ENCODE measurements at regions not wholly inside any gene's neighbourhood (a gene's known extent, or its start where the extent isn't known, plus 50 kb on each side); places are given as distances from the start of the nearest gene placed in this dataset.

- no peaks in the 10 kb centered on the region for H3K27me3 ChIP-seq (ENCODE audit: control insufficient read depth, insufficient read depth, low read length)
- H3K9me3 ChIP-seq (replicated peaks; ENCODE audit: low read length) = peaks cover 2% of the 10 kb centered on the region
- H3K4me3 ChIP-seq (ENCODE audit: low read length) = no peak overlapping the region
- no peak overlapping the region for H3K9ac ChIP-seq (ENCODE audit: low read depth, low read length)
- H3K36me3 ChIP-seq (ENCODE audit: insufficient read depth, low read length) = peaks cover 52% of the 10 kb centered on the region
- H3K4me1 ChIP-seq (ENCODE audit: control insufficient read depth, insufficient read depth, low read length) = no peaks in the 10 kb centered on the region
- H3K4me2 ChIP-seq (ENCODE audit: low read length) = no peak overlapping the region
These were observed 60.7 kb upstream of the ZNF169 start for GRCh38 chr9:94198414-94198813.

- no peak overlapping the region for H3K4me3 ChIP-seq (ENCODE audit: low read length)
- H3K9ac ChIP-seq (ENCODE audit: low read depth, low read length) = no peak overlapping the region
- peaks cover 48% of the 10 kb centered on the region for H3K36me3 ChIP-seq (ENCODE audit: insufficient read depth, low read length)
- no peak overlapping the region for H3K4me2 ChIP-seq (ENCODE audit: low read length)
- H3K9me3 ChIP-seq (replicated peaks; ENCODE audit: low read length) = peaks cover 2% of the 10 kb centered on the region
- no peaks in the 10 kb centered on the region for H3K27me3 ChIP-seq (ENCODE audit: control insufficient read depth, insufficient read depth, low read length)
- no peaks in the 10 kb centered on the region for H3K4me1 ChIP-seq (ENCODE audit: control insufficient read depth, insufficient read depth, low read length)
These were observed 59.3 kb upstream of the ZNF169 start for GRCh38 chr9:94199776-94200175.

GRCh38 chr9:94204174-94204573, 54.9 kb upstream of the ZNF169 start:
- Histone ChIP-seq H3K9ac (ENCODE audit: low read depth, low read length) (no peak overlapping the region), H3K4me1 (ENCODE audit: control insufficient read depth, insufficient read depth, low read length) (no peaks in the 10 kb centered on the region), H3K4me2 (ENCODE audit: low read length) (no peak overlapping the region), H3K27me3 (ENCODE audit: control insufficient read depth, insufficient read depth, low read length) (no peaks in the 10 kb centered on the region), H3K36me3 (ENCODE audit: insufficient read depth, low read length) (peaks cover 10% of the 10 kb centered on the region), H3K9me3 (replicated peaks; ENCODE audit: low read length) (peaks cover 2% of the 10 kb centered on the region), H3K4me3 (ENCODE audit: low read length) (no peak overlapping the region)

- Histone ChIP-seq H3K36me3 (ENCODE audit: insufficient read depth, low read length) (no peaks in the 10 kb centered on the region), H3K9me3 (replicated peaks; ENCODE audit: low read length) (no peaks in the 10 kb centered on the region), H3K4me2 (ENCODE audit: low read length) (no peak overlapping the region), H3K4me1 (ENCODE audit: control insufficient read depth, insufficient read depth, low read length) (no peaks in the 10 kb centered on the region), H3K9ac (ENCODE audit: low read depth, low read length) (no peak overlapping the region), H3K4me3 (ENCODE audit: low read length) (no peak overlapping the region), H3K27me3 (ENCODE audit: control insufficient read depth, insufficient read depth, low read length) (no peaks in the 10 kb centered on the region)
These were observed 51.3 kb upstream of the ZNF169 start for GRCh38 chr9:94207781-94208180.

Small RNA genes in the stretch of these regions (small RNA-seq; reads per million reads assigned to genes)
- gene MIRLET7A1 (28.7 reads per million, percentile 95 among the genes with 10 or more reads in this experiment), gene MIRLET7D (359 reads per million, percentile 98 among the genes with 10 or more reads in this experiment), gene MIRLET7F1 (52.9 reads per million, percentile 96 among the genes with 10 or more reads in this experiment)

Measured in skeletal muscle satellite cell (primary cell).